ENCODE measurements at regions not wholly inside any gene's neighbourhood (a gene's known extent, or its start where the extent isn't known, plus 50 kb on each side); places are given as distances from the start of the nearest gene placed in this dataset.

GRCh38 chr1:60895701-60896100 is 186.7 kb upstream of the NFIA start:
- Histone ChIP-seq H3K36me3 (no peaks in the 10 kb centered on the region), H3K27me3 (no peaks in the 10 kb centered on the region), H3K4me1 (no peaks in the 10 kb centered on the region), H3K27ac (no peak overlapping the region), H3K9me3 (no peaks in the 10 kb centered on the region), H3K4me3 (no peak overlapping the region)
- TF ChIP-seq POLR2AphosphoS5 (IDR thresholded peaks at IDR 0.05) (no peak), POLR2A (IDR thresholded peaks at IDR 0.05) (no peak)
- TF ChIP-seq, protein P1, sequence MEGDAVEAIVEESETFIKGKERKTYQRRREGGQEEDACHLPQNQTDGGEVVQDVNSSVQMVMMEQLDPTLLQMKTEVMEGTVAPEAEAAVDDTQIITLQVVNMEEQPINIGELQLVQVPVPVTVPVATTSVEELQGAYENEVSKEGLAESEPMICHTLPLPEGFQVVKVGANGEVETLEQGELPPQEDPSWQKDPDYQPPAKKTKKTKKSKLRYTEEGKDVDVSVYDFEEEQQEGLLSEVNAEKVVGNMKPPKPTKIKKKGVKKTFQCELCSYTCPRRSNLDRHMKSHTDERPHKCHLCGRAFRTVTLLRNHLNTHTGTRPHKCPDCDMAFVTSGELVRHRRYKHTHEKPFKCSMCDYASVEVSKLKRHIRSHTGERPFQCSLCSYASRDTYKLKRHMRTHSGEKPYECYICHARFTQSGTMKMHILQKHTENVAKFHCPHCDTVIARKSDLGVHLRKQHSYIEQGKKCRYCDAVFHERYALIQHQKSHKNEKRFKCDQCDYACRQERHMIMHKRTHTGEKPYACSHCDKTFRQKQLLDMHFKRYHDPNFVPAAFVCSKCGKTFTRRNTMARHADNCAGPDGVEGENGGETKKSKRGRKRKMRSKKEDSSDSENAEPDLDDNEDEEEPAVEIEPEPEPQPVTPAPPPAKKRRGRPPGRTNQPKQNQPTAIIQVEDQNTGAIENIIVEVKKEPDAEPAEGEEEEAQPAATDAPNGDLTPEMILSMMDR (IDR thresholded peaks at IDR 0.05): no peak
- intact Hi-C loops (cut with DNase I; ENCODE audit: low total_unique reads): no loop called here
- DNase-seq (ENCODE audit: low spot score in 2 of 2): no peak

DNA sequence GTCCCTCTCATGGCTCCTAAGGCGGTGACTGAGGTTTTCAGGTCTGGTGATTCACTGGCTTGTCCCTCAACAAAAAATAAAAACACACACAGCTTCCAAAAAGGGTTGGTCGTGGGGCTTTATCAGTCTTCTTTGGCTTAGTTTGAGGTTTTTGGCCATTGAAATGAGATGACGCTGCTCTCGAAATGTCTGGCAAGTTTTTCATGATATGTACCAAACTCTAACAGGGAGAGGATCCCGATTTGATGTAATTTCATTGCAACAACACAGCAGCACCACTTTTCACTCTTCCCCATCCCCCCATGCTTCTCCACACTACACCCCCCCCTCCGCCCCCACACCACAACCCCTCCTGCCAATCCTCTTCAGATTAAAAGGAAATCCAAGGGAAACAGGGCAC is 187.1 kb upstream of the NFIA start:
- no peaks in the 10 kb centered on the region for H3K9me3 ChIP-seq
- H3K4me3 ChIP-seq: no peak overlapping the region
- H3K27me3 ChIP-seq: no peaks in the 10 kb centered on the region
- TF ChIP-seq, protein P1 (IDR thresholded peaks at IDR 0.05): no peak
- TF ChIP-seq POLR2AphosphoS5 (IDR thresholded peaks at IDR 0.05) (no peak), POLR2A (IDR thresholded peaks at IDR 0.05) (no peak)
- H3K36me3 ChIP-seq: no peaks in the 10 kb centered on the region
- intact Hi-C loops (cut with DNase I; ENCODE audit: low total_unique reads): no loop called here
- no peak overlapping the region for H3K27ac ChIP-seq
- H3K4me1 ChIP-seq: no peaks in the 10 kb centered on the region
- DNase-seq (ENCODE audit: low spot score in 2 of 2): no peak

DNA sequence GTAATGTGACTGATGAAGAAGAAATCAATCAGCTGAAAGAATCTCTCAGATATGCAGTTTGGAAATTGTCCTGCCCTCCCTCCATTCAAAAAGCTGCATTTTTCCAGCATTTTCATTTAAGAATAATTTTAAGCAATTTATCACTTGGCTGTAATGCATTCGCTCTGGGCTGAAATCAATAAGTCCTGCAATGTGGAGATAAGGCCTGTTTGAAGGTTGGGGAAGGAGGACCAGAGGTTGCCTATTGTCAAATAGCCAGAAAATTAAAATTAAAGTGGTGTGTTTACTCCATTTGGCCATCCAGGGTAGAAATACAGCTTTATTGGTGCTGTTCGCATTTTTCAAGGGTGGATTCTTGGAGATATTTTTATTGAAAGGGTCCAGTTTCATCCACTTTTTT is 187.6 kb upstream of the NFIA start:
- H3K27me3 ChIP-seq: no peaks in the 10 kb centered on the region
- no peaks in the 10 kb centered on the region for H3K36me3 ChIP-seq
- no peak for DNase-seq (ENCODE audit: low spot score in 2 of 2)
- TF ChIP-seq POLR2AphosphoS5 (IDR thresholded peaks at IDR 0.05) (no peak), POLR2A (IDR thresholded peaks at IDR 0.05) (no peak)
- TF ChIP-seq, protein P1 (IDR thresholded peaks at IDR 0.05): no peak
- no peak overlapping the region for H3K27ac ChIP-seq
- no peak overlapping the region for H3K4me3 ChIP-seq
- intact Hi-C loops (cut with DNase I; ENCODE audit: low total_unique reads): no loop called here
- no peaks in the 10 kb centered on the region for H3K9me3 ChIP-seq
- H3K4me1 ChIP-seq: no peaks in the 10 kb centered on the region

- no peak overlapping the region for H3K27ac ChIP-seq
- no peaks in the 10 kb centered on the region for H3K27me3 ChIP-seq
- no peaks in the 10 kb centered on the region for H3K36me3 ChIP-seq
- no peaks in the 10 kb centered on the region for H3K4me1 ChIP-seq
- no peaks in the 10 kb centered on the region for H3K9me3 ChIP-seq
- TF ChIP-seq, protein P1 (IDR thresholded peaks at IDR 0.05): no peak
- TF ChIP-seq POLR2A (IDR thresholded peaks at IDR 0.05): no peak
- no peak for TF ChIP-seq POLR2AphosphoS5 (IDR thresholded peaks at IDR 0.05)
- intact Hi-C loops (cut with DNase I; ENCODE audit: low total_unique reads): no loop called here
- no peak for DNase-seq (ENCODE audit: low spot score in 2 of 2)
- H3K4me3 ChIP-seq: no peak overlapping the region
Measured at GRCh38 chr1:60894130-60894529, 188.2 kb upstream of the NFIA start.

DNA sequence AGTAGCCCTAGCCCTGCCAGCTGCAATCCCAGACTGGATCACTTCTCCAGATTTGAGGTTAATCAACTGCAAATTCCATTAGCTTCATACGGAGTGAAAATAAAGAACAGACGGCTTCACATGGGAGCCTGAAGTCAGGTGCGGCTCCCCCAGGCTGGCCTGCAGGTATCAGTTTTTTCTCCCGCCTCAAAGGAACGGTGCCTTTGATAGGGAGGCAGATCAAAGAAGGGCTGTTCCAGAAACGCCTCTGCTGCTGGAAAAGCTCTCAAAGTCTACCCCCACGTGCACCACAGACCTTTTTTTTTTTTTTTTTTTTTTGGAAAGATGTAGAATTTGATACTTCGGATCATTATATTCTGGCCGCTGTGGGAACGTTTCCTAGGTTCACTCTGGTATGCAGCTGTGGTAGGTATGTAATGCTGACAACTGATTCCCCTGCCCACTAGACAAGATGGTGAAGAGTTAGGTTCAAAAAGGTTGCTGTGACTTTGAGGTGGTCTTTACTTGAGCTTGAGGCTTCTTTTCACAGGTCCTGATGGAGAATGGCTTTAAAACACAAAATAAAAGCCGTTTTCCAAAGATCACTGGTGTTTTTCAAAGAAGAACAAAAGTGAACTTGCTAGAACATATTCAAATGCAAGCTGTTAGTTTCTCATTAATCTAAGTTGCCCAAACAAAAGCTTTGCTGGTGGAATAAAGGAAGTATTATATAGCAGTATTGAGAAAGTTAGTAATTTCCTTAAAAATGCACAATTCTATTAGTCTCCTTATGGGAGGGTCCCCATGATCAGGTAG is 189.0 kb upstream of the NFIA start:
- no peak for DNase-seq (ENCODE audit: low spot score in 2 of 2)
- no peaks in the 10 kb centered on the region for H3K9me3 ChIP-seq
- H3K27me3 ChIP-seq: no peaks in the 10 kb centered on the region
- no peaks in the 10 kb centered on the region for H3K36me3 ChIP-seq
- H3K27ac ChIP-seq: no peak overlapping the region
- intact Hi-C loops (cut with DNase I; ENCODE audit: low total_unique reads): no loop called here
- TF ChIP-seq POLR2AphosphoS5 (IDR thresholded peaks at IDR 0.05): no peak
- H3K4me1 ChIP-seq: no peaks in the 10 kb centered on the region
- H3K4me3 ChIP-seq: no peak overlapping the region

Measured in breast epithelium (tissue), 4 donors.